Vagina (tissue), 2 donors: ENCODE measurements at regions not wholly inside any gene's neighbourhood (a gene's known extent, or its start where the extent isn't known, plus 50 kb on each side); places are given as distances from the start of the nearest gene placed in this dataset.

ENCODE experiments used
- CTCF ChIP-seq, 3 experiments: fragments of 450-650 bp in 2 of 3; fragments of 200-600 bp in 1 of 3; sonication (generic) in 1 of 3; IDR thresholded peaks; one replicate each; pipeline ENCODE4 v1.5.1; 2017 to 2019; ENCODE audit warnings: antibody characterized with exemption in 3 of 3, mild to moderate bottlenecking in 2 of 3, moderate library complexity in 2 of 3
- POLR2A ChIP-seq, 2 donors: fragments of 450-650 bp; IDR thresholded peaks; one replicate each; pipeline ENCODE4 v1.6.1; 2017; ENCODE audit warnings: antibody characterized with exemption in 2 of 2, mild to moderate bottlenecking in 2 of 2, moderate library complexity in 2 of 2
- POLR2AphosphoS5 ChIP-seq, 2 donors: sonication (generic); formaldehyde crosslinking; IDR thresholded peaks; one replicate each; pipeline ENCODE4 v1.9.0; 2017; ENCODE audit warnings: antibody characterized with exemption in 2 of 2, mild to moderate bottlenecking in 2 of 2, low read depth in 1 of 2; ENCODE audit not compliant: insufficient read depth in 1 of 2

DNA sequence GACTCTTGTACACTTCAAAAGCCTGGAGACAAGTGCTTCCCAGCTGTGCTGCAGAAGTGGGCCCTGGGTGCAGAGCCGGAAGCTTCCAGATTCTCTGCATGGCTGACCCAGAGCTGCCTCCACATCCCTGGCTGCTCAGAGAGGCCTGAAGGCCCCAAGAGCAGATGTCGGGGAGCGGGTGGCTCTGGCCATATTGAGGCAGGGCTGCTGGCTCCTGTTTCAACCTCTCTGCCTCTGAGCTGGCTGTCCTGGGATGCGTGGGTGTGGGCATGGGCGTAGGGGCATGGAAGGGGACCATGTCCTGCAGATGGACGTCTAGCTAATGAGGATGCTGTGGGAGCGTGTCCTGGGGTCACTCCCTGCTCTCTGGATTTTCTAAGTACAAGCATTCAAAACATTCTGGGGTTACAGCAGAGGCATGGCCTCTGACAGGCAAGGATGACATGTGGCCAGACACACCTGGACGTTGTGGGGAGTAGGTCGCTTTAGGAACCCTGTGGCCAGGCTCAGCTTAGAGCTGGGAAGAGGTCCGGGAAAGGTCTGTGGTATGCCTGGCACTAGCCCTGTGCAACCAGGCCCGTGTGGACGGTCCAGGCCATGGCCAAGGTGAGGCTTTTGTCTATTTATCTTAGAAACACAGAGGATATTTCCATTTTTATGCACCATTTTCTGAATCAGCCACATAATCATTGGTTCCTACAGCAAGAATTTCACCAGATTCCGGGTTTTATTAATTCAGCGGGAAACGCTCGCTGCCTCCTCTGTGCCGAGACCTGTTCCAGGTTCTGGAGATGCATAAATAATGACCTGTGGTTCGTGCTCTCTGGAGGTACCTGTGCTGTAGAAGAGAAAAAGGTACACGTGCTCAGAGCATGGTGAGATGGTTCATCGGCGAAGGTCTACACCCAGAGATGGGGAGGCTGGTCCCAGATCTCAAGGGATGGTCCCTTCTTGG lies 361.1 kb downstream of the GLRX3 start:
- TF ChIP-seq CTCF (IDR thresholded peaks at IDR 0.05) (no peak), POLR2A (IDR thresholded peaks at IDR 0.05) (no peak), POLR2AphosphoS5 (IDR thresholded peaks at IDR 0.05; ENCODE audit: insufficient read depth in 1 of 2, low read depth in 1 of 2) (no peak)
